A549 (cell line): ENCODE measurements at regions not wholly inside any gene's neighbourhood (a gene's known extent, or its start where the extent isn't known, plus 50 kb on each side); places are given as distances from the start of the nearest gene placed in this dataset.

ENCODE experiments used
- ATAC-seq, 2 experiments: fragments of 200-7000 bp in 1 of 2; fragments of >200 bp in 1 of 2; cut with Nextera tagmentation in 1 of 2; cut with Tn5 transposase in 1 of 2; 3 replicates each; pipeline versions ENCODE4 v1.8.0 to v1.9.1; 2018 to 2020; ENCODE audit warnings: mild to moderate bottlenecking in 1 of 2, moderate library complexity in 1 of 2
- CTCF ChIA-PET: fragments of 300-600 bp; sonication (Branson Sonifier 250); formaldehyde crosslinking; extraction: SDS; loops from one replicate; lab custom pipeline; 2021; ENCODE audit warnings: antibody characterized with exemption, inconsistent platforms; lab: Yijun Ruan, JAX
- POLR2A ChIA-PET: fragments of 350-600 bp; formaldehyde crosslinking; extraction: SDS; loops from one replicate; lab custom pipeline; 2021; ENCODE audit warnings: antibody characterized with exemption, inconsistent platforms; lab: Yijun Ruan, JAX
- DNase-seq, 2 experiments: peaks; one replicate each; pipeline versions ENCODE4 v3.0.0 to v3.0.0-alpha.2; 2011 to 2016; ENCODE audit warnings: low read depth in 1 of 2, low spot score in 1 of 2
- FAIRE-seq: peaks from 2 replicates; lab custom pipeline; 2011; peaks lifted over from hg19 to GRCh38; lab: Jason Lieb, UNC
- H3K27ac ChIP-seq, 2 experiments: fragments of >200 bp; sonication (Bioruptor Twin); formaldehyde crosslinking; 3 replicates each; pipeline ENCODE4 v1.5.1; 2016 to 2017
- H3K4me1 ChIP-seq: fragments of >200 bp; sonication (Bioruptor Twin); formaldehyde crosslinking; 3 replicates; pipeline ENCODE4 v1.6.1; 2016
- H3K4me2 ChIP-seq: fragments of >200 bp; sonication (Bioruptor Twin); formaldehyde crosslinking; 3 replicates; pipeline ENCODE4 v1.6.1; 2016
- H3K4me3 ChIP-seq: fragments of >200 bp; sonication (Bioruptor Twin); formaldehyde crosslinking; 3 replicates; pipeline ENCODE4 v1.5.1; 2016
- H3K9me3 ChIP-seq: fragments of >200 bp; sonication (Bioruptor Twin); formaldehyde crosslinking; 3 replicates; pipeline ENCODE4 v1.6.1; 2016
- ATOH8 ChIP-seq: fragments of 250-450 bp; sonication (Bioruptor Pico); IDR thresholded peaks from 2 replicates; pipeline ENCODE4 v1.5.0; 2020; ENCODE audit warnings: low read depth, mild to moderate bottlenecking, moderate library complexity
- CBX2 ChIP-seq: fragments of 200-600 bp; sonication (generic); IDR thresholded peaks from 2 replicates; pipeline ENCODE4 v1.6.1; 2016; ENCODE audit warnings: low read depth, mild to moderate bottlenecking, borderline replicate concordance
- CBX8 ChIP-seq: fragments of 200-600 bp; sonication (generic); IDR thresholded peaks from 2 replicates; pipeline ENCODE4 v1.6.1; 2016
- ELK1 ChIP-seq: fragments of 150-350 bp; IDR thresholded peaks from 2 replicates; pipeline ENCODE4 v1.6.1; 2014; ENCODE audit warnings: low read depth, mild to moderate bottlenecking, low read length
- FOSL2 ChIP-seq, 2 experiments: fragments of 450-650 bp in 1 of 2; fragments of >200 bp in 1 of 2; sonication (Bioruptor Twin) in 1 of 2; formaldehyde crosslinking; IDR thresholded peaks; 2 replicates each; pipeline versions ENCODE4 v1.5.0 to v1.6.1; 2016 to 2020; ENCODE audit warnings: mild to moderate bottlenecking in 1 of 2, moderate library complexity in 1 of 2
- FOXS1 ChIP-seq: fragments of 250-450 bp; sonication (Bioruptor Pico); IDR thresholded peaks from 2 replicates; pipeline ENCODE4 v1.5.0; 2020; ENCODE audit warnings: mild to moderate bottlenecking, moderate library complexity
- HES2 ChIP-seq: fragments of >200 bp; sonication (Bioruptor Twin); formaldehyde crosslinking; IDR thresholded peaks from 2 replicates; pipeline ENCODE4 v1.6.1; 2016
- HMGXB4 ChIP-seq: fragments of 250-450 bp; sonication (Bioruptor Pico); IDR thresholded peaks from 2 replicates; pipeline ENCODE4 v1.5.0; 2021; ENCODE audit warnings: mild to moderate bottlenecking, moderate library complexity, borderline replicate concordance
- HOXB13 ChIP-seq: fragments of 250-450 bp; sonication (Bioruptor Pico); IDR thresholded peaks from 2 replicates; pipeline ENCODE4 v1.5.0; 2020; ENCODE audit warnings: low read depth, mild to moderate bottlenecking, moderate library complexity
- JUN ChIP-seq, 2 experiments: fragments of >200 bp; sonication (Bioruptor Twin); formaldehyde crosslinking; IDR thresholded peaks; 2 replicates in 1 of 2; 3 replicates in 1 of 2; pipeline ENCODE4 v1.6.1; 2016 to 2017
- JUNB ChIP-seq: fragments of >200 bp; sonication (Bioruptor Twin); formaldehyde crosslinking; IDR thresholded peaks from 2 replicates; pipeline ENCODE4 v1.6.1; 2016
- KDM1A ChIP-seq: fragments of 200-600 bp; sonication (generic); IDR thresholded peaks from 2 replicates; pipeline ENCODE4 v1.6.1; 2016; ENCODE audit warnings: low read depth, mild to moderate bottlenecking
- KDM5A ChIP-seq: fragments of 200-600 bp; sonication (generic); IDR thresholded peaks from 2 replicates; pipeline ENCODE4 v1.6.1; 2016; ENCODE audit warnings: antibody characterized with exemption, mild to moderate bottlenecking
- MAFK ChIP-seq: fragments of 450-650 bp; IDR thresholded peaks from 2 replicates; pipeline ENCODE4 v1.6.1; 2014; ENCODE audit not compliant: partially characterized antibody
- MYC ChIP-seq: IDR thresholded peaks from 2 replicates; pipeline ENCODE4 v1.6.1; 2012; ENCODE audit warnings: mild to moderate bottlenecking, inconsistent platforms, low read length, improper control_type of control experiment, borderline replicate concordance
- NFE2L2 ChIP-seq: fragments of 150-350 bp; conservative IDR thresholded peaks from 2 replicates; pipeline ENCODE4 v1.6.1; 2014; ENCODE audit warnings: low read length
- NPAS2 ChIP-seq: fragments of 250-450 bp; sonication (Bioruptor Pico); IDR thresholded peaks from 2 replicates; pipeline ENCODE4 v1.8.0; 2022; ENCODE audit warnings: mild to moderate bottlenecking, moderate library complexity, borderline replicate concordance
- PHF8 ChIP-seq: fragments of 200-600 bp; sonication (generic); IDR thresholded peaks from 2 replicates; pipeline ENCODE4 v1.6.1; 2016; ENCODE audit warnings: low read depth, mild to moderate bottlenecking, antibody characterized with exemption, moderate library complexity, borderline replicate concordance
- RFX5 ChIP-seq: fragments of 450-650 bp; IDR thresholded peaks from 2 replicates; pipeline ENCODE4 v1.7.1; 2014; ENCODE audit warnings: antibody characterized with exemption, mild to moderate bottlenecking, moderate library complexity
- SMC3 ChIP-seq: fragments of >200 bp; sonication (Bioruptor Twin); formaldehyde crosslinking; IDR thresholded peaks from 3 replicates; pipeline ENCODE4 v1.6.1; 2018; ENCODE audit warnings: inconsistent platforms
- USF2 ChIP-seq: fragments of 450-650 bp; IDR thresholded peaks from 2 replicates; pipeline ENCODE4 v1.6.1; 2014; ENCODE audit warnings: antibody characterized with exemption
- ZNF302 ChIP-seq: fragments of 250-450 bp; sonication (Bioruptor Pico); IDR thresholded peaks from 2 replicates; pipeline ENCODE4 v1.9.0; 2021; ENCODE audit warnings: inconsistent platforms, mild to moderate bottlenecking, moderate library complexity
- ZSCAN20 ChIP-seq: fragments of 250-450 bp; sonication (Bioruptor Pico); IDR thresholded peaks from 2 replicates; pipeline ENCODE4 v1.8.0; 2022; ENCODE audit warnings: mild to moderate bottlenecking, moderate library complexity
- WGBS: methylation state at CpG from one replicate; pipeline ENCODE4 v1.1.6; 2017; ENCODE audit errors: missing lambda C conversion rate; 5-methylcytosine and 5-hydroxymethylcytosine counted together

- TF ChIP-seq ATOH8 (CRISPR knock-in tag) (no peak), FOXS1 (CRISPR knock-in tag) (no peak), RFX5 (no peak), KDM1A (no peak), JUN (IDR thresholded peaks at IDR 0.05) (no peak), ELK1 (no peak)
Observed at GRCh38 chr3:177425042-177425441, 227.8 kb upstream of the TBL1XR1 start (continued).

- TF ChIP-seq ZSCAN20 (CRISPR knock-in tag): no peak
- TF ChIP-seq ZNF302 (CRISPR knock-in tag): no peak
- TF ChIP-seq HMGXB4 (CRISPR knock-in tag): no peak
- TF ChIP-seq SMC3: no peak
- no peak for TF ChIP-seq CBX8
- no peak for TF ChIP-seq CBX2
- no peak for TF ChIP-seq JUNB
- no peak for TF ChIP-seq ATOH8 (CRISPR knock-in tag)
- TF ChIP-seq PHF8: no peak
- no peak for TF ChIP-seq FOSL2 (IDR thresholded peaks at IDR 0.05)
- TF ChIP-seq FOSL2 (CRISPR knock-in tag; IDR thresholded peaks at IDR 0.05): no peak
- TF ChIP-seq MAFK: no peak
- TF ChIP-seq HOXB13 (CRISPR knock-in tag): no peak
- TF ChIP-seq NFE2L2: no peak
- no peak for TF ChIP-seq HES2
- TF ChIP-seq MYC: no peak
- no peak for TF ChIP-seq KDM5A
- TF ChIP-seq USF2: no peak
- no peak for TF ChIP-seq KDM1A
- no peak for TF ChIP-seq NPAS2 (CRISPR knock-in tag)
- no peaks in the 10 kb centered on the region for H3K9me3 ChIP-seq
- ChIA-PET POLR2A (no interaction called here), CTCF (no interaction called here)
- no peak for DNase-seq
- 85% methylated on average over 3 of the region's 3 CpGs for WGBS
- ATAC-seq: no peak
- no peak overlapping the region for H3K27ac ChIP-seq
- FAIRE-seq: no peak
- H3K4me1 ChIP-seq: no peaks in the 10 kb centered on the region
- no peak overlapping the region for H3K4me2 ChIP-seq
- no peak overlapping the region for H3K4me3 ChIP-seq
Observed at GRCh38 chr3:177426106-177426877, 229.0 kb upstream of the TBL1XR1 start.
